Pancreas (tissue), 10 donors: ENCODE measurements at regions not wholly inside any gene's neighbourhood (a gene's known extent, or its start where the extent isn't known, plus 50 kb on each side); places are given as distances from the start of the nearest gene placed in this dataset.

Source experiments
- ATAC-seq, 4 donors: fragments of 200-7000 bp; cut with Tn5 transposase; one replicate each; pipeline versions ENCODE4 v1.8.0 to v1.9.1; 2020; ENCODE audit warnings: mild to moderate bottlenecking in 4 of 4, moderate library complexity in 4 of 4
- DNase-seq, 6 donors: peaks; one replicate each; pipeline ENCODE4 v3.0.0-alpha.2; 2020
- FAIRE-seq: peaks from 2 replicates; lab custom pipeline; 2012; peaks lifted over from hg19 to GRCh38; lab: Jason Lieb, UNC
- H3K27ac ChIP-seq, 4 donors: fragments of 200-600 bp; sonication (generic); 1 replicate in 3 of 4; 2 replicates in 1 of 4; pipeline versions ENCODE4 v1.5.0 to v1.8.0; 2020
- H3K27me3 ChIP-seq, 4 donors: fragments of 200-600 bp; one replicate each; pipeline ENCODE4 v1.8.0; 2021
- H3K36me3 ChIP-seq, 3 donors: fragments of 200-600 bp; sonication (generic) in 1 of 3; one replicate each; pipeline versions ENCODE4 v1.5.0 to v1.8.0; 2020 to 2021
- H3K4me1 ChIP-seq, 3 donors: fragments of 200-600 bp; one replicate each; pipeline ENCODE4 v1.8.0; 2021
- H3K4me3 ChIP-seq, 4 donors: fragments of 200-600 bp; sonication (generic) in 2 of 4; one replicate each; pipeline versions ENCODE4 v1.5.0 to v1.8.0; 2020 to 2021
- H3K9me3 ChIP-seq, 4 donors: fragments of 200-600 bp; one replicate each; pipeline ENCODE4 v1.8.0; 2021
- WGBS, 2 donors: extraction: QIAGEN DNeasy Blood & Tissue Kit; methylation state at CpG; one replicate each; pipeline ENCODE4 v1.1.7; 2013; 5-methylcytosine and 5-hydroxymethylcytosine counted together
- intact Hi-C, 3 donors: fragments of 100-400 bp; cut with DNase I; formaldehyde crosslinking; loops; one replicate each; pipeline versions ENCODE4 v1.11.1 to v1.14.2; 2022
- TF ChIP-seq, protein P1 (sequence below), 4 donors: fragments of 200-600 bp; sonication (generic) in 3 of 4; IDR thresholded peaks; one replicate each; pipeline versions ENCODE4 v1.5.0 to v1.8.0; 2021; ENCODE audit warnings: antibody characterized with exemption in 4 of 4
- donor health status: healthy with polysubstance abuse.
- donor health status: DM: no; HTN: no; CAD: no; lungs with moderate emphysema.
- donor health status: DM: no; HTN: no; CAD: no.
- donor health status: control.
- donor health status: control.
- donor health status: Bipolar disorder and iron deficiency.
- donor health status: DM: yes; HTN: yes; CAD: no.
- donor health status: DM: no; HTN: no; CAD: no.
- donor health status: DM: no; HTN: no; CAD: no.
- donor health status: DM: yes; HTN: yes; CAD: no.

- DNase-seq (no peak), ATAC-seq (no peak), FAIRE-seq (no peak)
- no peak overlapping the region for H3K4me3 ChIP-seq
- no peaks in the 10 kb centered on the region for H3K9me3 ChIP-seq
- no peaks in the 10 kb centered on the region for H3K27me3 ChIP-seq
- intact Hi-C loops, result no loop called here
- WGBS, 2 donors, result 51 to 57% methylated on average over 2 of the region's 2 CpGs
- TF ChIP-seq, protein P1, sequence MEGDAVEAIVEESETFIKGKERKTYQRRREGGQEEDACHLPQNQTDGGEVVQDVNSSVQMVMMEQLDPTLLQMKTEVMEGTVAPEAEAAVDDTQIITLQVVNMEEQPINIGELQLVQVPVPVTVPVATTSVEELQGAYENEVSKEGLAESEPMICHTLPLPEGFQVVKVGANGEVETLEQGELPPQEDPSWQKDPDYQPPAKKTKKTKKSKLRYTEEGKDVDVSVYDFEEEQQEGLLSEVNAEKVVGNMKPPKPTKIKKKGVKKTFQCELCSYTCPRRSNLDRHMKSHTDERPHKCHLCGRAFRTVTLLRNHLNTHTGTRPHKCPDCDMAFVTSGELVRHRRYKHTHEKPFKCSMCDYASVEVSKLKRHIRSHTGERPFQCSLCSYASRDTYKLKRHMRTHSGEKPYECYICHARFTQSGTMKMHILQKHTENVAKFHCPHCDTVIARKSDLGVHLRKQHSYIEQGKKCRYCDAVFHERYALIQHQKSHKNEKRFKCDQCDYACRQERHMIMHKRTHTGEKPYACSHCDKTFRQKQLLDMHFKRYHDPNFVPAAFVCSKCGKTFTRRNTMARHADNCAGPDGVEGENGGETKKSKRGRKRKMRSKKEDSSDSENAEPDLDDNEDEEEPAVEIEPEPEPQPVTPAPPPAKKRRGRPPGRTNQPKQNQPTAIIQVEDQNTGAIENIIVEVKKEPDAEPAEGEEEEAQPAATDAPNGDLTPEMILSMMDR (IDR thresholded peaks at IDR 0.05), result no peak
- H3K36me3 ChIP-seq, result no peaks in the 10 kb centered on the region
- no peaks in the 10 kb centered on the region for H3K4me1 ChIP-seq
- no peak overlapping the region for H3K27ac ChIP-seq
These were observed 102.3 kb downstream of the SLC25A46 start for GRCh38 chr5:110841137-110841536.

DNA sequence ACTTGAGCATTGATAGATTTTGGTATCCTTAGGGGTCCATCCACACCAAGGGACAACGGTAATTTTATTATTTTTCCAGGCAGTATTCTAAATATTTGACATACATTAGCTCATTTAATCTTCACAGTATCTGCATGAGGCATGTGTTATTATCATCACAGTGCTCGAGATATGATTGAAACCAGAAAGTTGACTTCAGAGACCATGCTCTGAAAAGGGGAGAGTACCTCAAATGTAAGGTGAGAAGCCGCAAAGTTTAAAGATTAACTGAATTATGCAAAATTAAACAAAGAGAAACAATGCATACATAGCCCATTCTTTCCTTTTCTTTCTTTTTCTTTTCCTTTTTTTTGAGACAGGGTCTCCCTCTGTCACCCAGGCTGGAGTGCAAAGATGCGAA, 104.1 kb downstream of the SLC25A46 start:
- DNase-seq (no peak), ATAC-seq (no peak), FAIRE-seq (no peak)
- H3K4me1 ChIP-seq, result no peaks in the 10 kb centered on the region
- H3K4me3 ChIP-seq, result no peak overlapping the region
- no peak overlapping the region for H3K27ac ChIP-seq
- TF ChIP-seq, protein P1 (IDR thresholded peaks at IDR 0.05), result no peak
- 48 to 59% methylated on average over 4 of the region's 4 CpGs for WGBS, 2 donors
- intact Hi-C loops, result no loop called here
- no peaks in the 10 kb centered on the region for H3K27me3 ChIP-seq
- H3K9me3 ChIP-seq, result no peaks in the 10 kb centered on the region
- no peaks in the 10 kb centered on the region for H3K36me3 ChIP-seq

- no peak for DNase-seq
- TF ChIP-seq, protein P1 (IDR thresholded peaks at IDR 0.05), result no peak
- ATAC-seq, result no peak
- Histone ChIP-seq H3K27ac (no peak overlapping the region), H3K4me3 (no peak overlapping the region), H3K27me3 (no peaks in the 10 kb centered on the region), H3K4me1 (no peaks in the 10 kb centered on the region), H3K9me3 (no peaks in the 10 kb centered on the region), H3K36me3 (no peaks in the 10 kb centered on the region)
- intact Hi-C loops, result no loop called here
- FAIRE-seq, result no peak
These were observed 105.4 kb downstream of the SLC25A46 start for GRCh38 chr5:110844251-110844650.

GRCh38 chr5:110846398-110847001, 107.7 kb downstream of the SLC25A46 start:
- intact Hi-C loops, result no loop called here
- Histone ChIP-seq H3K4me1 (no peaks in the 10 kb centered on the region), H3K27ac (no peak overlapping the region), H3K9me3 (no peaks in the 10 kb centered on the region), H3K27me3 (no peaks in the 10 kb centered on the region), H3K4me3 (no peak overlapping the region), H3K36me3 (no peaks in the 10 kb centered on the region)
- TF ChIP-seq, protein P1 (IDR thresholded peaks at IDR 0.05), result no peak
- no peak for FAIRE-seq
- ATAC-seq, result no peak
- DNase-seq, result no peak
- WGBS, 2 donors, result 68 to 74% methylated on average over 4 of the region's 4 CpGs

- WGBS, 2 donors, result 34 to 50% methylated on average over 1 of the region's 1 CpG
- TF ChIP-seq, protein P1 (IDR thresholded peaks at IDR 0.05), result no peak
- intact Hi-C loops, result no loop called here
- FAIRE-seq (no peak), ATAC-seq (no peak), DNase-seq (no peak)
- H3K27me3 ChIP-seq, result no peaks in the 10 kb centered on the region
- no peaks in the 10 kb centered on the region for H3K9me3 ChIP-seq
- no peak overlapping the region for H3K4me3 ChIP-seq
- H3K36me3 ChIP-seq, result no peaks in the 10 kb centered on the region
- H3K27ac ChIP-seq, result no peak overlapping the region
- H3K4me1 ChIP-seq, result no peaks in the 10 kb centered on the region
These were observed 112.5 kb downstream of the SLC25A46 start for GRCh38 chr5:110851357-110851756.
